Stimulated activated CD8-positive, alpha-beta memory T cell treated with anti-CD3 and anti-CD28 coated beads, Interleukin-15, amount 100 ng/mL, for 48 hours (primary cell): ENCODE measurements at regions not wholly inside any gene's neighbourhood (a gene's known extent, or its start where the extent isn't known, plus 50 kb on each side); places are given as distances from the start of the nearest gene placed in this dataset.

Experiments
- DNase-seq, 2 donors: peaks; one replicate each; pipeline ENCODE4 v3.0.0-alpha.2; 2020; ENCODE audit warnings: low read depth in 2 of 2

GRCh38 chr4:11929080-11929479 lies 500.4 kb upstream of the HS3ST1 start:
- DNase-seq, result no peak

- DNase-seq, result no peak
Observed at GRCh38 chr4:11919316-11919715, 490.6 kb upstream of the HS3ST1 start.

GRCh38 chr4:11914406-11914805 lies 485.7 kb upstream of the HS3ST1 start:
- no peak for DNase-seq

GRCh38 chr4:11912886-11913285 lies 484.2 kb upstream of the HS3ST1 start:
- DNase-seq, result no peak

- DNase-seq, result no peak
Observed at GRCh38 chr4:11910812-11911211, 482.1 kb upstream of the HS3ST1 start.

GRCh38 chr4:11908712-11909111 lies 480.0 kb upstream of the HS3ST1 start:
- no peak for DNase-seq

GRCh38 chr4:11908205-11908604 lies 479.5 kb upstream of the HS3ST1 start:
- no peak for DNase-seq

- no peak for DNase-seq
Observed at GRCh38 chr4:11904846-11905739, 476.4 kb upstream of the HS3ST1 start.

GRCh38 chr4:11904117-11904535 lies 475.4 kb upstream of the HS3ST1 start:
- no peak for DNase-seq

- no peak for DNase-seq
Observed at GRCh38 chr4:11901089-11901488, 472.4 kb upstream of the HS3ST1 start.

GRCh38 chr4:11900359-11900758 lies 471.7 kb upstream of the HS3ST1 start:
- DNase-seq, result no peak

- no peak for DNase-seq
Observed at GRCh38 chr4:11898796-11899195, 470.1 kb upstream of the HS3ST1 start.

- DNase-seq, result no peak
Observed at GRCh38 chr4:11895766-11896165, 467.1 kb upstream of the HS3ST1 start.

GRCh38 chr4:11894977-11895376 lies 466.3 kb upstream of the HS3ST1 start:
- DNase-seq, result no peak

- DNase-seq, result no peak
Observed at GRCh38 chr4:11894221-11894620, 465.5 kb upstream of the HS3ST1 start.

GRCh38 chr4:11889099-11889498 lies 460.4 kb upstream of the HS3ST1 start:
- no peak for DNase-seq

GRCh38 chr4:11881947-11882346 lies 453.3 kb upstream of the HS3ST1 start:
- no peak for DNase-seq

GRCh38 chr4:11881364-11881763 lies 452.7 kb upstream of the HS3ST1 start:
- no peak for DNase-seq

- DNase-seq, result no peak
Observed at GRCh38 chr4:11878241-11878640, 449.5 kb upstream of the HS3ST1 start.

GRCh38 chr4:11876104-11876503 lies 447.4 kb upstream of the HS3ST1 start:
- no peak for DNase-seq

GRCh38 chr4:11869191-11869870 lies 440.6 kb upstream of the HS3ST1 start:
- no peak for DNase-seq

- DNase-seq, result no peak
Observed at GRCh38 chr4:11866391-11866790, 437.7 kb upstream of the HS3ST1 start.

GRCh38 chr4:11860996-11861395 lies 432.3 kb upstream of the HS3ST1 start:
- no peak for DNase-seq
